ENCODE measurements at regions not wholly inside any gene's neighbourhood (a gene's known extent, or its start where the extent isn't known, plus 50 kb on each side); places are given as distances from the start of the nearest gene placed in this dataset.

DNA sequence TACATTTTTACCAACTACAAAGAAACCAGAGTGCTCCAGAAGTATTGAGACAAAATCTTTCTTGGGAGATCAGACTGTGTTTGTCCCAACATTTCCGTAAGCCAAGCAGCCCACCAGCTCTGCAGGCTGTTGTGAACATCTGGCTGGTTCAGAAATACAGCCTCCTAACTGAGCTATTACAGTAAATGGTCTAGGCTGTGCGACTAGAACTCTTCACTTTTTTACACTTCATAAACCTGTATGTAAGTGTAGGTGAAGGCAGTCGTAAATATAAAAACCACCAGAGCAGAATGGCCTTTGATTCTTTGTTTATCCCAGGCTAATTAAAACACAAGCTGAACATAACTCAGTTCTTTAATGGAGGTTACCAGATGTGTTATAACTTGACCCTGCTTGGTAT is 235.3 kb downstream of the ARRDC4 start:
- in situ Hi-C loops (cut with MboI) = no loop called here
- Histone ChIP-seq H3K79me2 (ENCODE audit: insufficient read depth) (no peaks in the 10 kb centered on the region), H3K36me3 (ENCODE audit: low read depth) (no peaks in the 10 kb centered on the region), H3K9ac (no peak overlapping the region), H3K4me2 (ENCODE audit: unreplicated experiment) (no peak overlapping the region), H3K9me3 (ENCODE audit: low read depth) (no peaks in the 10 kb centered on the region), H2AFZ (no peak overlapping the region), H3K4me1 (ENCODE audit: insufficient read depth) (no peaks in the 10 kb centered on the region), H3K27me3 (replicated peaks; ENCODE audit: insufficient read depth) (0 out of 2 replicates have a peak, but pooled peaks cover 3% of the 10 kb centered on the region), H3K27ac (no peak overlapping the region), H4K20me1 (ENCODE audit: insufficient read depth) (no peaks in the 10 kb centered on the region), H3K4me3 (no peak overlapping the region), H3K9me2 (ENCODE audit: insufficient read depth) (no peaks in the 10 kb centered on the region), H3F3A (ENCODE audit: insufficient read depth) (no peaks in the 10 kb centered on the region)
- WGBS, 2 experiments (ENCODE audit: low coverage in 1 of 2, low lambda C conversion rate in 2 of 2, missing lambda C conversion rate in 2 of 2) = 19 to 23% methylated on average over 3 of the region's 3 CpGs
- no peak for DNase-seq
- TF ChIP-seq EZH2 (IDR thresholded peaks at IDR 0.05; ENCODE audit: insufficient read depth, poor library complexity, severe bottlenecking) = no peak
- no peak for TF ChIP-seq EZH2phosphoT487 (IDR thresholded peaks at IDR 0.05; ENCODE audit: insufficient read depth, low read depth)

DNA sequence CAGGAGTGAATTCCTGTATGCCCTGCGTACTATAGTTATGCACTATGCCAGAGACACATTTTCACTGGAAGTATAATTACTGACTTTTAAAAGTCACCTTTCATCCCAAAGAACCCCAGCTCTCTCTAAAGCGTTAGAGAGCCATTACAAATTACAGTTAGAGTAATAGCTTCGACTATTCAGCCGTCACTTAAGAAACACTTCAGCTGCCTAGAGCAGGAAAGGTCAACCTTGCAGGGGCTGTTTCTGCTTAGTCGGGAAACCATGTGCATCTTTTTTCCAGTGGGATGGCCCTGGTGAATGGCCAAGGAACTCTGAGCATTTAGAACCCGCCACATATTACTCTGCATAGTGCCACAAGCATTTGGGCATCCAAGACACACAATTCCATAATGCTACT is 235.9 kb downstream of the ARRDC4 start:
- TF ChIP-seq EZH2phosphoT487 (IDR thresholded peaks at IDR 0.05; ENCODE audit: insufficient read depth, low read depth) = no peak
- TF ChIP-seq EZH2 (IDR thresholded peaks at IDR 0.05; ENCODE audit: insufficient read depth, poor library complexity, severe bottlenecking) = no peak
- Histone ChIP-seq H3K79me2 (ENCODE audit: insufficient read depth) (no peaks in the 10 kb centered on the region), H3K27me3 (replicated peaks; ENCODE audit: insufficient read depth) (0 out of 2 replicates have a peak, but pooled peaks cover 3% of the 10 kb centered on the region), H2AFZ (no peak overlapping the region), H4K20me1 (ENCODE audit: insufficient read depth) (no peaks in the 10 kb centered on the region), H3K9me2 (ENCODE audit: insufficient read depth) (no peaks in the 10 kb centered on the region), H3K27ac (no peak overlapping the region), H3K36me3 (ENCODE audit: low read depth) (no peaks in the 10 kb centered on the region), H3K4me2 (ENCODE audit: unreplicated experiment) (no peak overlapping the region), H3K4me3 (no peak overlapping the region), H3K9ac (no peak overlapping the region), H3K9me3 (ENCODE audit: low read depth) (no peaks in the 10 kb centered on the region), H3K4me1 (ENCODE audit: insufficient read depth) (no peaks in the 10 kb centered on the region), H3F3A (ENCODE audit: insufficient read depth) (no peaks in the 10 kb centered on the region)
- in situ Hi-C loops (cut with MboI) = no loop called here
- WGBS, 2 experiments (ENCODE audit: low coverage in 1 of 2, low lambda C conversion rate in 2 of 2, missing lambda C conversion rate in 2 of 2) = 16 to 26% methylated on average over 6 of the region's 6 CpGs
- DNase-seq = no peak

DNA sequence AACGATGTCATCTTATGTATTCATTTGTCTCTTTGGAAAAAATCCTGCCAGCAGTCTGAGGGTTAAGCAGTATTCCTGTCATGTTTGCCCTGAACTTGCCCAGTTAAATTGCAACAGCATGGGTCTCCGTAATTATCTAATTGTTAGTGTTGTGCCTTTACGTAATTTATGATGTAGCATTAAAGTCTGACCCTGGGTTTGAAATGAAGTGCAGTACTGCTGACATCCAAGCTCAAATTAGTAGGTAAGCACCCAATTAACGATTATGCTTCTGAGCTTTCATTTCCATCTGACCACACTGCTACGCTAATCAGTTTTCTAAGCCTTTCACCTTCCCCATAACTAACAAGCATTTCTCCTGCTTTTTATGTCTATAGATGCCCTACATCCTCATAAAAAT is 241.8 kb downstream of the ARRDC4 start:
- Histone ChIP-seq H3K27ac (no peak overlapping the region), H3K4me1 (ENCODE audit: insufficient read depth) (no peaks in the 10 kb centered on the region), H3K9ac (no peak overlapping the region), H4K20me1 (ENCODE audit: insufficient read depth) (no peaks in the 10 kb centered on the region), H3K9me3 (ENCODE audit: low read depth) (no peaks in the 10 kb centered on the region), H3F3A (ENCODE audit: insufficient read depth) (no peaks in the 10 kb centered on the region), H3K4me2 (ENCODE audit: unreplicated experiment) (no peak overlapping the region), H3K9me2 (ENCODE audit: insufficient read depth) (no peaks in the 10 kb centered on the region), H3K79me2 (ENCODE audit: insufficient read depth) (no peaks in the 10 kb centered on the region), H3K36me3 (ENCODE audit: low read depth) (no peaks in the 10 kb centered on the region), H3K4me3 (no peak overlapping the region), H3K27me3 (replicated peaks; ENCODE audit: insufficient read depth) (no peaks in the 10 kb centered on the region), H2AFZ (no peak overlapping the region)
- in situ Hi-C loops (cut with MboI) = no loop called here
- 5 to 8% methylated on average over 5 of the region's 5 CpGs for WGBS, 2 experiments (ENCODE audit: low coverage in 1 of 2, low lambda C conversion rate in 2 of 2, missing lambda C conversion rate in 2 of 2)
- DNase-seq = no peak
- TF ChIP-seq EZH2 (IDR thresholded peaks at IDR 0.05; ENCODE audit: insufficient read depth, poor library complexity, severe bottlenecking) (no peak), EZH2phosphoT487 (IDR thresholded peaks at IDR 0.05; ENCODE audit: insufficient read depth, low read depth) (no peak)

- no peaks in the 10 kb centered on the region for H3K27me3 ChIP-seq (replicated peaks; ENCODE audit: insufficient read depth)
- in situ Hi-C loops (cut with MboI) = no loop called here
- H3K4me2 ChIP-seq (ENCODE audit: unreplicated experiment) = no peak overlapping the region
- no peaks in the 10 kb centered on the region for H4K20me1 ChIP-seq (ENCODE audit: insufficient read depth)
- H3K9me2 ChIP-seq (ENCODE audit: insufficient read depth) = no peaks in the 10 kb centered on the region
- no peaks in the 10 kb centered on the region for H3F3A ChIP-seq (ENCODE audit: insufficient read depth)
- H3K36me3 ChIP-seq (ENCODE audit: low read depth) = no peaks in the 10 kb centered on the region
- no peak overlapping the region for H3K4me3 ChIP-seq
- TF ChIP-seq EZH2 (IDR thresholded peaks at IDR 0.05; ENCODE audit: insufficient read depth, poor library complexity, severe bottlenecking) (no peak), EZH2phosphoT487 (IDR thresholded peaks at IDR 0.05; ENCODE audit: insufficient read depth, low read depth) (no peak)
- H3K4me1 ChIP-seq (ENCODE audit: insufficient read depth) = no peaks in the 10 kb centered on the region
- no peak overlapping the region for H3K27ac ChIP-seq
- H3K9ac ChIP-seq = no peak overlapping the region
- H3K9me3 ChIP-seq (ENCODE audit: low read depth) = no peaks in the 10 kb centered on the region
- WGBS, 2 experiments (ENCODE audit: low coverage in 1 of 2, low lambda C conversion rate in 2 of 2, missing lambda C conversion rate in 2 of 2) = 61 to 72% methylated on average over 6 of the region's 6 CpGs
- H3K79me2 ChIP-seq (ENCODE audit: insufficient read depth) = no peaks in the 10 kb centered on the region
- no peak for DNase-seq
- no peak overlapping the region for H2AFZ ChIP-seq
These were observed 243.6 kb downstream of the ARRDC4 start for GRCh38 chr15:98203872-98204660.
